Spinal cord (tissue), 9 donors: ENCODE measurements at regions not wholly inside any gene's neighbourhood (a gene's known extent, or its start where the extent isn't known, plus 50 kb on each side); places are given as distances from the start of the nearest gene placed in this dataset.
A peak's percentile ranks its signal among the peaks of the same experiment; 100 is the strongest.

Experiments
- DNase-seq, 6 donors: peaks; one replicate each; pipeline versions ENCODE4 v3.0.0 to v3.0.0-alpha.2; 2013 to 2015; ENCODE audit warnings: low spot score in 6 of 6, low read depth in 4 of 6
- H3K27ac ChIP-seq: one replicate; pipeline ENCODE4 v1.5.1; 2013; ENCODE audit warnings: low read depth, low read length, control low read depth
- H3K27me3 ChIP-seq: one replicate; pipeline ENCODE4 v1.6.1; 2013; ENCODE audit warnings: low read length; ENCODE audit not compliant: control insufficient read depth, insufficient read depth
- H3K36me3 ChIP-seq: one replicate; pipeline ENCODE4 v1.6.1; 2013; ENCODE audit warnings: low read length; ENCODE audit not compliant: control insufficient read depth, insufficient read depth
- H3K4me1 ChIP-seq: one replicate; pipeline ENCODE4 v1.6.1; 2013; ENCODE audit warnings: low read length; ENCODE audit not compliant: control insufficient read depth, insufficient read depth
- H3K4me3 ChIP-seq: one replicate; pipeline ENCODE4 v1.5.1; 2013; ENCODE audit warnings: low read depth, low read length, control low read depth
- H3K9me3 ChIP-seq: one replicate; pipeline ENCODE4 v1.6.1; 2013; ENCODE audit warnings: low read length; ENCODE audit not compliant: control insufficient read depth, insufficient read depth
- WGBS: methylation state at CpG from one replicate; pipeline ENCODE4 v1.1.5; 2013; ENCODE audit warnings: missing lambda C conversion rate; ENCODE audit not compliant: insufficient coverage; 5-methylcytosine and 5-hydroxymethylcytosine counted together
- donor health status: healthy.

DNA sequence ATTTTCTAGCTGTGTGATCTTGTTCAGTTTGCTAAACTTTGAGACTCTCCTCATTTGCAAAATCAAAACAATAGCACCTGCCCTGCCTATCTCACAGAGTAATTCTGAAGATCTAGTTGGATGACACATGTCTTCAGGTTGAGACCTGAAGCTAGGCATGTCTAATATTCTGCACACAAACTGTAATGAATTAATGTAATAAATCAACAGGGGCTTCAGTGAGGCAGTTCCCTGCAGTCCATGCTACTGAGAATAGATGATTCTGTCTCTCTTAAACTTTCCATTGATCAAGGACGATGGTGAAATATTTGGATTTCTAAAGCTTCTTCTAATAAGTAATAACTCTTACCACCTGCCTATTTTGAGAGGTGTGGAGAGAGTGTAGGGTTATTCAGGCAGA is 268.1 kb upstream of the TMTC4 start:
- Histone ChIP-seq H3K36me3 (no peaks in the 10 kb centered on the region), H3K4me3 (no peak overlapping the region), H3K27ac (no peak overlapping the region), H3K9me3 (no peaks in the 10 kb centered on the region), H3K27me3 (no peaks in the 10 kb centered on the region), H3K4me1 (peaks cover 4% of the 10 kb centered on the region)
- peak in 1 of 6 donors; percentile 37 for DNase-seq
- no CpG with 5 or more reads among the region's 1 CpG for WGBS

DNA sequence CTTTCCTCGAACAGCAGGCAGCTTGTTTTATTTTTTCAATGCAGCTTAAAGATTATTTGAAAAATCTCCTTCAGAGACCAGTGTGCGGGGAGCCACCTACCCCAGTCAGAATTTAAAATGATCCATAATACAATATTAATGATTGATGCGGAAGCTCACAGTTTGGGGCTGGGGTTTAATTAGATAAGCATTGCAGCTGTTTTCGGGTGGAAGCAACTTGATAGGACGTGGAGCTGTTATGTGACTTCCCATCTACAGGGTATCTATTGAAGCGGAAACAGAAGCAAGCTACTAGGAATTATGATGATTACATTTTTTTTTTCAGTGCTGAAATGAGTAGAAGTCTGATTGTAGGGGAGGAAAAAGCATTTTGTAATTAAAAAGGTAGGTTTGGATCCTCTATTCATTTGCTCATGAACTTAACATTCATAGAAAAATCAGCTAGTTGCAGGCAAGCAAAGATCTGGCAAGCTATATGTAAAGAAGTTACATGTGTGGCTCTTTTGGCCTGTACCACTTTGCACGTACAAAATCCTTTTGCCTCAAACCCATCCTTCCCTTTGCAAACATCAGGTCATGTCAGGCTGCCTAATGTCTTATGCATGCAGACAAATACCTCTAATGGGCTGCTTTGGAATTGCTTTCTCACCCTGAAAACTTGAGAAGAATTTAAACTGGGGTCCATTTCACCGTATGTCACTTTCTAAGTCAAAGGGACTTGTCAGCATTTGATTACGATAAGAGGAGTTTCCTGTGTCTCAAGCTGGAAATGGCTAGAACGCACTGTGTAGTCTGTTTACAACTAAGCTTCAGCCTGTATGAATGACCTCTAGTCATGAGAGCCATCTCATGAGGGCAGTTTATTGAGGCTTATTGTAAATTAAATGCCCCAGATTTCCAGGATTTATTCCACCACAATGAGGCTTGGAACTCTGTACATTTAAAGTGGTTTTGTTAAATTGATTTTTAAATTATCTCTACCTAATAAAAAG is 267.1 kb upstream of the TMTC4 start:
- peak in 2 of 6 donors; percentile 38 to 94 for DNase-seq
- Histone ChIP-seq H3K4me3 (no peak overlapping the region), H3K36me3 (no peaks in the 10 kb centered on the region), H3K4me1 (peaks cover 4% of the 10 kb centered on the region), H3K9me3 (no peaks in the 10 kb centered on the region), H3K27ac (no peak overlapping the region), H3K27me3 (no peaks in the 10 kb centered on the region)
- 45% methylated on average over 5 of the region's 10 CpGs for WGBS

DNA sequence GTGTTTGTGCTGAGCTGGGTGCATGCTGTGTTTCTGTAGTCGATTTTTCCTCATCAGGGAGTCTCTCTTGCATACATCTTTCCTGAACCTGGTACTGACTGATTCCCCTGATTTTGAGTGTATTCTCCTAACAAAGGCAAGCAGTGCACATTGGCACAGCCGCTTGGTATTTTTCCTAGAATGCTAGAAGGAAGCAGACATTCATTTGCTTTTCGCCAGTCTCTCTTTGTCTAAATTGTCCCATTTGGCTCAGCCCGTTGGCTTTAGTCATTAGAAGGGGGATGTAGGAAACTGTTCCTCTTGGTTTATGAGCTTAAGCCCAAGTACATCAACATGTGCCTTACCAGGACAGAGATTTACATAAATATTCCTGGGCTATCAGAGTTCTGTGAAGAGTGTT is 266.1 kb upstream of the TMTC4 start:
- H3K4me3 ChIP-seq: no peak overlapping the region
- peaks cover 4% of the 10 kb centered on the region for H3K4me1 ChIP-seq
- H3K9me3 ChIP-seq: no peaks in the 10 kb centered on the region
- no peaks in the 10 kb centered on the region for H3K36me3 ChIP-seq
- no peaks in the 10 kb centered on the region for H3K27me3 ChIP-seq
- H3K27ac ChIP-seq: no peak overlapping the region
- 36% methylated on average over 4 of the region's 4 CpGs for WGBS
- peak in 5 of 6 donors; percentile 49 to 89 (median 59) for DNase-seq

DNA sequence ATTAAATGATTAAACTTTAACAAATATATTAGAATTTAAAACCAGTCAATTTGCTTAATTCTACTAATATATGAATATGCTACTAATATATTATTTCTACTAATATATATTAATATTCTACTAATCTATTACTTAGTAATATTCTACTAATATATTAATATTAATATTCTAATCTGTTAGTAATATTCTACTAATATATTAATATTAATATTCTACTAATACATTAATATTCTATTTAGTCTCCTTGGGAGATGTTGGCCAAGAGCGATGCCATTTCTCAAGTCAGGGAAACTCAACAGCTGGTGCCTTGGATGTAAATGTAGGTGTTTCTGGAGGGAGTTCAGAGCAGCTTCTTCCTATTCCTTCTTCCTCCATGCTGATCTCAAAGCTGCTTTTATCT is 259.2 kb upstream of the TMTC4 start:
- Histone ChIP-seq H3K4me3 (no peak overlapping the region), H3K27ac (no peak overlapping the region), H3K27me3 (no peaks in the 10 kb centered on the region), H3K4me1 (no peaks in the 10 kb centered on the region), H3K9me3 (no peaks in the 10 kb centered on the region), H3K36me3 (no peaks in the 10 kb centered on the region)
- DNase-seq: no peak
- WGBS: no CpG with 5 or more reads among the region's 1 CpG

DNA sequence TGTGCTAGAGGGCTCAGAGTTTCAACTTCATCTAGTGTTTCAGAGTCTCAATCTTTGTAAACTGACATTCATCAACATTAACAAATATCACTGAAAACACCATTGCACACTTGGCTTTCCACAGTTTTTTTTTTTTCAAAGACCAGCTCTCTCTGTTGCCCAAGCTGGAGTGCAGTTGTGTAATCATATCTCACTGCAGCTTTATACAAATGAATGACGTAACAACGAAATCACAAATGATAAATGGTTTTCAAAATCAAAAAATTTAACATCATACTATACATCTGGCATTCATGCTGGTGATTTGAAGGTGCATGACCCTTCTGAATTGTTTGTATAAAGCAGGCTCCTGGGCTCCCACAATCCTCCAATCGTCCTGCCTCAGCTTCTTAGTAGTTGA is 248.0 kb upstream of the TMTC4 start:
- Histone ChIP-seq H3K36me3 (no peaks in the 10 kb centered on the region), H3K4me1 (no peaks in the 10 kb centered on the region), H3K9me3 (no peaks in the 10 kb centered on the region), H3K27ac (no peak overlapping the region), H3K4me3 (no peak overlapping the region), H3K27me3 (no peaks in the 10 kb centered on the region)
- no peak for DNase-seq
- no CpG with 5 or more reads among the region's 3 CpGs for WGBS

DNA sequence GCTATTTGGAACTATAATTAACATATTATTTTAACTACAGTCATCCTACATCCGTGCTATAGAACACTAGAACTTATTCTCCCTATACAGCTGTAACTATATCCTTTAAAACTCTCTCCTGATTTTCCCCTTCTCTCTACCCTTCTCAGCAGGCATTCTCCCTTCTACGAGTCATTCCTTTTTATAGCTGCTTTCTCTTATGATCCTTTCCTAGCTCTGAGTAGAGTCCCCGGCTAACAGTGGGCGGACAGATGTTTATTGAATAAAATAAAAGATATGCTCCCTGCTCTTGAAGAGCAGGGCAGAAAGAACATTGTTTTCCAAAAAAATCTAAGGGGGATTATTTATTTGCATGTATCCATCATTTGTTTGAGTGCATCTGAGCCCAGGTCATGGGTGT is 246.5 kb upstream of the TMTC4 start:
- H3K4me1 ChIP-seq: no peaks in the 10 kb centered on the region
- no peaks in the 10 kb centered on the region for H3K36me3 ChIP-seq
- H3K4me3 ChIP-seq: no peak overlapping the region
- 81% methylated on average over 2 of the region's 4 CpGs for WGBS
- no peaks in the 10 kb centered on the region for H3K9me3 ChIP-seq
- H3K27me3 ChIP-seq: no peaks in the 10 kb centered on the region
- no peak overlapping the region for H3K27ac ChIP-seq
- DNase-seq: peak in 1 of 6 donors; percentile 38

DNA sequence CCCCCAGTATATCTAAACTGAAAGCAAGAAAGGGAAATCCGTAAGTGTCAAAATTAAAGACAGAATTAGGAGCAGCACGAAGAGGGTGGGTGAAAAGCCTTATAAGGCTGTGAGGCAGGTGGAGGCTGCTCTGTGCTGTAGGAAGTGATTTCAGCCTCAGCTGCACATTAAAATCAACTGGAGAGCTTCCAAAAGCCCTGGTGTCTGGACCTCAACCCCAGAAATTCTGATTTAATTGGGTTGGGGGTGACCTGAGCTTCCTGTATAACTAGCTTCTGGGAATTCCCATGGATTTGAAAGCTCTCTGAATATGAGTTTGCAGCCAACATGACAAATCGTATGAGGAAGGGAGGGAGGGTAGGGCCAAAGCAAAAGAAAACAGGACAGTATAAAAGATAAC is 242.4 kb upstream of the TMTC4 start:
- WGBS: 63% methylated on average over 1 of the region's 3 CpGs
- DNase-seq: no peak
- Histone ChIP-seq H3K9me3 (no peaks in the 10 kb centered on the region), H3K36me3 (no peaks in the 10 kb centered on the region), H3K27ac (no peak overlapping the region), H3K27me3 (no peaks in the 10 kb centered on the region), H3K4me3 (no peak overlapping the region), H3K4me1 (no peaks in the 10 kb centered on the region)

DNA sequence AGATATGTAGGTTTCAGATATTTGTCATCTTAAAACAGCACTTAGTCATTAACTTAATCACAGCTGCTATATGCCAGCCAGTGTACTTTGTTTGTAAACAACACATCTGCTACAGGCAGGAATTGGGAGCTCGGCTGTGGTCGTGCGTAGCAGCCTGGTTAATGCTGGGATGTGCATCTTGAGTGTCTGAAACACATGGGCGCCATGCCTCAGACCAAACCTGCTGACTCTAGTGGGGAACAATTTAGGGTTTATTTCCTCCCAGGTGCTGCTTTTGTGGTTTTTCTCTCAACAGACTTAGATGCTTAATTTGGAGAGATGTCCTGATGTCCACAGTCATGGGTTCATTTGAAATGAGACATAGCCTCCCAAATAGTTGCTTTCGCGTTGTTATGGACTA is 238.5 kb upstream of the TMTC4 start:
- 86% methylated on average over 4 of the region's 6 CpGs for WGBS
- H3K4me1 ChIP-seq: no peaks in the 10 kb centered on the region
- no peaks in the 10 kb centered on the region for H3K36me3 ChIP-seq
- no peaks in the 10 kb centered on the region for H3K27me3 ChIP-seq
- H3K27ac ChIP-seq: no peak overlapping the region
- no peak for DNase-seq
- no peaks in the 10 kb centered on the region for H3K9me3 ChIP-seq
- H3K4me3 ChIP-seq: no peak overlapping the region

DNA sequence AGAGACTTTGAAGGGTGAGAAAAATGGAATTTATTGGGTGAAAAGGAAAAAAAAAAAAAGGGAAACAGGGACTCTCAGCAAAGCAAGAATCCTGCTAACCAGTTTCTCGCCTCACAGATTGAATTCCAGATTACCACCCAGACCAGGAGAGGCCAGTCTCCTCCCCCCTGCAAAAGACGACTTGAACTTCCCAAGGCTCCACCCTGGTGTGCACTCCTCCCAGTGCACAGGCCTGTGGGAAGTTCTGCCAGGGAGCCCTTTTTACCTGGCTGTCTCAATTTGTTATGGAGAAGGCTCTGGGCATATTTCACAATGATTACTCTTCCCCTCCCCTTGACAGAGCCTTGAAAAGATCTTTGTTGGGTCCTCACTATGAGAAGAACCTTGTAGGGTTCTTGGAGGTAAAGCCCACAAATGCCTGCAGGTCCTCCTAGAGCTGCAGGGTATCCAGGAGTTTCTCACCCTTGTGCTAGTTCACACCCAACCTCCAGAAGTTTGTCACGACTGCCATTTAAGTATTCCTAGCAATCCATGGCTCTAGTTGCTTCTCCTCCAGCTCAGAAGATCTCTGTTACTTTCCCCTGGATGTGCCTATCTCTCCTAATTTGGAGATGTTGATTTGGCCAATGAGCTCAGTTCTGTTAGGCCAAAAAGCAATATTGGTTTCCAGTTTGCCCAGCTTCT is 229.8 kb upstream of the TMTC4 start:
- Histone ChIP-seq H3K27ac (no peak overlapping the region), H3K27me3 (no peaks in the 10 kb centered on the region), H3K4me3 (no peak overlapping the region), H3K36me3 (no peaks in the 10 kb centered on the region), H3K9me3 (no peaks in the 10 kb centered on the region), H3K4me1 (no peaks in the 10 kb centered on the region)
- DNase-seq: no peak
- 83% methylated on average over 2 of the region's 3 CpGs for WGBS
